ENCODE measurements at regions not wholly inside any gene's neighbourhood (a gene's known extent, or its start where the extent isn't known, plus 50 kb on each side); places are given as distances from the start of the nearest gene placed in this dataset.

- no peak for DNase-seq (ENCODE audit: extremely low spot score)
- H3K27ac ChIP-seq (ENCODE audit: low read depth) = no peak overlapping the region
- H3K36me3 ChIP-seq (ENCODE audit: insufficient read depth) = no peaks in the 10 kb centered on the region
- 88% methylated on average over 18 of the region's 18 CpGs for WGBS
- H3K4me3 ChIP-seq (ENCODE audit: low read depth, low read length) = no peak overlapping the region
- no peaks in the 10 kb centered on the region for H3K4me1 ChIP-seq (ENCODE audit: insufficient read depth)
These were observed 82.1 kb downstream of the DLL1 start for GRCh38 chr6:170208651-170209353.

- no peak overlapping the region for H3K4me3 ChIP-seq (ENCODE audit: low read depth, low read length)
- no peaks in the 10 kb centered on the region for H3K36me3 ChIP-seq (ENCODE audit: insufficient read depth)
- no peaks in the 10 kb centered on the region for H3K4me1 ChIP-seq (ENCODE audit: insufficient read depth)
- no peak for DNase-seq (ENCODE audit: extremely low spot score)
- no peak overlapping the region for H3K27ac ChIP-seq (ENCODE audit: low read depth)
- 91% methylated on average over 15 of the region's 15 CpGs for WGBS
These were observed 82.7 kb downstream of the DLL1 start for GRCh38 chr6:170208182-170208601.

GRCh38 chr6:170207586-170208181 lies 83.2 kb downstream of the DLL1 start:
- 87% methylated on average over 10 of the region's 10 CpGs for WGBS
- Histone ChIP-seq H3K4me1 (ENCODE audit: insufficient read depth) (no peaks in the 10 kb centered on the region), H3K36me3 (ENCODE audit: insufficient read depth) (no peaks in the 10 kb centered on the region), H3K4me3 (ENCODE audit: low read depth, low read length) (no peak overlapping the region), H3K27ac (ENCODE audit: low read depth) (no peak overlapping the region)
- DNase-seq (ENCODE audit: extremely low spot score) = no peak

GRCh38 chr6:170206851-170207431 lies 83.9 kb downstream of the DLL1 start:
- Histone ChIP-seq H3K4me1 (ENCODE audit: insufficient read depth) (no peaks in the 10 kb centered on the region), H3K4me3 (ENCODE audit: low read depth, low read length) (no peak overlapping the region), H3K27ac (ENCODE audit: low read depth) (no peak overlapping the region), H3K36me3 (ENCODE audit: insufficient read depth) (no peaks in the 10 kb centered on the region)
- WGBS = 90% methylated on average over 10 of the region's 10 CpGs
- DNase-seq (ENCODE audit: extremely low spot score) = no peak

- Histone ChIP-seq H3K4me1 (ENCODE audit: insufficient read depth) (no peaks in the 10 kb centered on the region), H3K4me3 (ENCODE audit: low read depth, low read length) (no peak overlapping the region), H3K36me3 (ENCODE audit: insufficient read depth) (no peaks in the 10 kb centered on the region), H3K27ac (ENCODE audit: low read depth) (no peak overlapping the region)
- 89% methylated on average over 4 of the region's 4 CpGs for WGBS
- DNase-seq (ENCODE audit: extremely low spot score) = no peak
These were observed 84.6 kb downstream of the DLL1 start for GRCh38 chr6:170206317-170206621.

- H3K36me3 ChIP-seq (ENCODE audit: insufficient read depth) = no peaks in the 10 kb centered on the region
- 74% methylated on average over 14 of the region's 14 CpGs for WGBS
- H3K27ac ChIP-seq (ENCODE audit: low read depth) = no peak overlapping the region
- H3K4me3 ChIP-seq (ENCODE audit: low read depth, low read length) = no peak overlapping the region
- no peaks in the 10 kb centered on the region for H3K4me1 ChIP-seq (ENCODE audit: insufficient read depth)
- DNase-seq (ENCODE audit: extremely low spot score) = no peak
These were observed 85.2 kb downstream of the DLL1 start for GRCh38 chr6:170205534-170206316.

- 74% methylated on average over 6 of the region's 6 CpGs for WGBS
- no peaks in the 10 kb centered on the region for H3K36me3 ChIP-seq (ENCODE audit: insufficient read depth)
- H3K27ac ChIP-seq (ENCODE audit: low read depth) = no peak overlapping the region
- no peak overlapping the region for H3K4me3 ChIP-seq (ENCODE audit: low read depth, low read length)
- H3K4me1 ChIP-seq (ENCODE audit: insufficient read depth) = no peaks in the 10 kb centered on the region
- DNase-seq (ENCODE audit: extremely low spot score) = no peak
These were observed 85.8 kb downstream of the DLL1 start for GRCh38 chr6:170205126-170205525.

- no peak overlapping the region for H3K27ac ChIP-seq (ENCODE audit: low read depth)
- 85% methylated on average over 6 of the region's 6 CpGs for WGBS
- no peak overlapping the region for H3K4me3 ChIP-seq (ENCODE audit: low read depth, low read length)
- no peaks in the 10 kb centered on the region for H3K4me1 ChIP-seq (ENCODE audit: insufficient read depth)
- H3K36me3 ChIP-seq (ENCODE audit: insufficient read depth) = no peaks in the 10 kb centered on the region
- DNase-seq (ENCODE audit: extremely low spot score) = no peak
These were observed 87.7 kb downstream of the DLL1 start for GRCh38 chr6:170203212-170203611.

GRCh38 chr6:170202416-170203135 lies 88.3 kb downstream of the DLL1 start:
- H3K27ac ChIP-seq (ENCODE audit: low read depth) = no peak overlapping the region
- no peak for DNase-seq (ENCODE audit: extremely low spot score)
- WGBS = 88% methylated on average over 13 of the region's 13 CpGs
- no peaks in the 10 kb centered on the region for H3K4me1 ChIP-seq (ENCODE audit: insufficient read depth)
- no peak overlapping the region for H3K4me3 ChIP-seq (ENCODE audit: low read depth, low read length)
- H3K36me3 ChIP-seq (ENCODE audit: insufficient read depth) = no peaks in the 10 kb centered on the region

- no peak for DNase-seq (ENCODE audit: extremely low spot score)
- Histone ChIP-seq H3K27ac (ENCODE audit: low read depth) (no peak overlapping the region), H3K4me1 (ENCODE audit: insufficient read depth) (no peaks in the 10 kb centered on the region), H3K4me3 (ENCODE audit: low read depth, low read length) (no peak overlapping the region), H3K36me3 (ENCODE audit: insufficient read depth) (no peaks in the 10 kb centered on the region)
- 88% methylated on average over 8 of the region's 8 CpGs for WGBS
These were observed 89.5 kb downstream of the DLL1 start for GRCh38 chr6:170201361-170201760.

GRCh38 chr6:170200458-170200891 lies 90.4 kb downstream of the DLL1 start:
- Histone ChIP-seq H3K4me1 (ENCODE audit: insufficient read depth) (no peaks in the 10 kb centered on the region), H3K36me3 (ENCODE audit: insufficient read depth) (no peaks in the 10 kb centered on the region), H3K27ac (ENCODE audit: low read depth) (no peak overlapping the region), H3K4me3 (ENCODE audit: low read depth, low read length) (no peak overlapping the region)
- DNase-seq (ENCODE audit: extremely low spot score) = no peak
- whole genome bisulfite sequencing = 48% methylated on average over 9 of the region's 9 CpGs

GRCh38 chr6:170199716-170200115 lies 91.2 kb downstream of the DLL1 start:
- 88% methylated on average over 6 of the region's 6 CpGs for WGBS
- H3K4me1 ChIP-seq (ENCODE audit: insufficient read depth) = no peaks in the 10 kb centered on the region
- H3K4me3 ChIP-seq (ENCODE audit: low read depth, low read length) = no peak overlapping the region
- DNase-seq (ENCODE audit: extremely low spot score) = no peak
- no peak overlapping the region for H3K27ac ChIP-seq (ENCODE audit: low read depth)
- no peaks in the 10 kb centered on the region for H3K36me3 ChIP-seq (ENCODE audit: insufficient read depth)

GRCh38 chr6:170198298-170198697 lies 92.6 kb downstream of the DLL1 start:
- no peaks in the 10 kb centered on the region for H3K4me1 ChIP-seq (ENCODE audit: insufficient read depth)
- DNase-seq (ENCODE audit: extremely low spot score) = no peak
- WGBS = 39% methylated on average over 2 of the region's 2 CpGs
- H3K36me3 ChIP-seq (ENCODE audit: insufficient read depth) = no peaks in the 10 kb centered on the region
- H3K4me3 ChIP-seq (ENCODE audit: low read depth, low read length) = no peak overlapping the region
- no peak overlapping the region for H3K27ac ChIP-seq (ENCODE audit: low read depth)

Data from urinary bladder (tissue), 3 donors.